ENCODE measurements at regions not wholly inside any gene's neighbourhood (a gene's known extent, or its start where the extent isn't known, plus 50 kb on each side); places are given as distances from the start of the nearest gene placed in this dataset.

DNA sequence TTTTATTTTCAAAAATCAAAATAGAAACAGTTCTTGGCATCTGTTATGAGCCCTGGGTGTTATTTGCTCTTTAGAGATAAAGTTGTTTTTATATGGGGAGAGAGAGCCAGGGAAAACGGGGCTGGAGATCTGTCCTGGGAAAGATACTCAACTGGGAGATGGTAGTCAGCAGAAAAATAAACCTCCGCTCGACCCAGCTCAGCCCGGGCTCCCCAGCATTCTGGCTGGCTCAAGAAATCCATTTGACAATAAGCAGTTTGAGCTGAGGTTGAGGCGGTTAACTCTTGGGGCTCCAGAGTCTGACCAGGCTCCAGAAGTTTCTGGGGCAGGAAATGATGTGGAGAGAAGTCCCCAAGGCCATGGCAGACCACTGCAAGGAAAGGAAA, 151.9 kb downstream of the IRX5 start:
- H3K36me3 ChIP-seq (ENCODE audit: control insufficient read depth, insufficient read depth, low read length): no peaks in the 10 kb centered on the region
- POLR2A ChIA-PET: no interaction called here
- DNase-seq (ENCODE audit: low read depth): no peak
- H3K27me3 ChIP-seq (ENCODE audit: control insufficient read depth, insufficient read depth, low read length): no peaks in the 10 kb centered on the region
- no peak overlapping the region for H3K4me3 ChIP-seq (ENCODE audit: low read depth, low read length)
- CTCF ChIA-PET: no interaction called here
- TF ChIP-seq, protein P1, sequence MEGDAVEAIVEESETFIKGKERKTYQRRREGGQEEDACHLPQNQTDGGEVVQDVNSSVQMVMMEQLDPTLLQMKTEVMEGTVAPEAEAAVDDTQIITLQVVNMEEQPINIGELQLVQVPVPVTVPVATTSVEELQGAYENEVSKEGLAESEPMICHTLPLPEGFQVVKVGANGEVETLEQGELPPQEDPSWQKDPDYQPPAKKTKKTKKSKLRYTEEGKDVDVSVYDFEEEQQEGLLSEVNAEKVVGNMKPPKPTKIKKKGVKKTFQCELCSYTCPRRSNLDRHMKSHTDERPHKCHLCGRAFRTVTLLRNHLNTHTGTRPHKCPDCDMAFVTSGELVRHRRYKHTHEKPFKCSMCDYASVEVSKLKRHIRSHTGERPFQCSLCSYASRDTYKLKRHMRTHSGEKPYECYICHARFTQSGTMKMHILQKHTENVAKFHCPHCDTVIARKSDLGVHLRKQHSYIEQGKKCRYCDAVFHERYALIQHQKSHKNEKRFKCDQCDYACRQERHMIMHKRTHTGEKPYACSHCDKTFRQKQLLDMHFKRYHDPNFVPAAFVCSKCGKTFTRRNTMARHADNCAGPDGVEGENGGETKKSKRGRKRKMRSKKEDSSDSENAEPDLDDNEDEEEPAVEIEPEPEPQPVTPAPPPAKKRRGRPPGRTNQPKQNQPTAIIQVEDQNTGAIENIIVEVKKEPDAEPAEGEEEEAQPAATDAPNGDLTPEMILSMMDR (IDR thresholded peaks at IDR 0.05; ENCODE audit: insufficient read depth, low read depth, low read length): no peak

DNA sequence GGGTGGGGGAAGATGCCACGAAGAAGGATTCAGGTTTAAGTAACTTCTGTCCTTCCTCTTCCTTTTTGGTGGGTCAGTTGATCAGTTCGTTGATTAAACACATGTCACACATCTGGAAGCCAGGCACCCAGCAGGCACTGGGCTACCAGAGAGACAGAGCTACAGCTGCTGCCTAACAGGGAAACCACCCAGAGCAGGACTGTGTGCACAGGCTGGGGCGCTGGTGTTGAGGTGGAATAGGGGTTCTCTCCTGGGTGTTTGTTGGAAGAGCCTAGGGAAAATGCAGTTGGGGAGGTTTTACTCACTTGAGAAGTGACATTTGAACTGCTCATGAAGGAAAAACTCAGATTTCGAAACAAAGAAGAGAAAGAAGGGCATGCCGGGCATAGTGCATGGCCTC, 152.4 kb downstream of the IRX5 start:
- H3K4me3 ChIP-seq (ENCODE audit: low read depth, low read length): no peak overlapping the region
- TF ChIP-seq, protein P1 (IDR thresholded peaks at IDR 0.05; ENCODE audit: insufficient read depth, low read depth, low read length): no peak
- H3K36me3 ChIP-seq (ENCODE audit: control insufficient read depth, insufficient read depth, low read length): no peaks in the 10 kb centered on the region
- DNase-seq (ENCODE audit: low read depth): no peak
- no peaks in the 10 kb centered on the region for H3K27me3 ChIP-seq (ENCODE audit: control insufficient read depth, insufficient read depth, low read length)
- ChIA-PET CTCF (no interaction called here), POLR2A (no interaction called here)

DNA sequence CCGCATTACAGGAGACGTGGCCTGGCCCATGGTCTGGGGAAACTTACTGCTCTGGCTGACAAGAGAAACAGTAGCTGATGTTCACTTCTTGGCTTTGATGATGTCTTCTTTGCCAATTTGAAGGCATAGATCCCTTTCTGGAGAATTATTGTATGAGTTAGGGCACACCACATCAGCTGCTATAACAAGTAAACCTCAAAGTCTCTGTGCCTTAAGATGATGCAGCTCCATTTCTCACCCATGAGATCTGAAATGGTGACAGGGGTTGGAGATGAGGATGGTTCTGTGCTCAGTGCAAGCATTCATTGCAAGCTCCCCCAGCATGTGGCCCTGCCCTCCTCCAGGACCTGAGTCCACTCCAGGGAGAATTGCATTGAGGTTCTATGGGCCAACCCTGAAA, 157.4 kb downstream of the IRX5 start:
- TF ChIP-seq, protein P1 (IDR thresholded peaks at IDR 0.05; ENCODE audit: insufficient read depth, low read depth, low read length): no peak

DNA sequence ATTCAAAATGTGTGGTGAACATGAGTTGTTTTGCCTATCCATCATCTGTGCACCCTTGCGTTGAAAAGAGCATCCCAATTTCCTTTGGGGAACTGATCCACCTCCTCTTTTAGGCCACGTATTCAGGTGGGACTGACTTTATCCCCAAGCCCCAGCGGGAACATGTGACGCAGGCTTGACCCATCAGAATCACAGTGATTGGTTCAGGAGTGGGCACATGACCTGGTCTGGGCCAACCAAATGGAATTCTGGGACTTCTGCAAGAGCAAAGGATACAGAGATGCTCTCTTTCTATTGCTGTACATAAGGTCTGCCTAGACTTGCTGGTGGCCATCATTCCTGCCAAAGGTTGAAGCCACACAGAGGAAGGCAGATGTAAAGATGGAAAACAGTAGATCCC, 158.9 kb downstream of the IRX5 start:
- H3K4me3 ChIP-seq (ENCODE audit: low read depth, low read length): no peak overlapping the region
- no peaks in the 10 kb centered on the region for H3K27me3 ChIP-seq (ENCODE audit: control insufficient read depth, insufficient read depth, low read length)
- ChIA-PET CTCF (interaction anchor here (0.7 kb wide), 1 partner anchor 767 kb away, joined by 3 read pairs; no protein-coding TSS in a partner anchor), POLR2A (no interaction called here)
- no peak for DNase-seq (ENCODE audit: low read depth)
- no peaks in the 10 kb centered on the region for H3K36me3 ChIP-seq (ENCODE audit: control insufficient read depth, insufficient read depth, low read length)
- TF ChIP-seq, protein P1 (IDR thresholded peaks at IDR 0.05; ENCODE audit: insufficient read depth, low read depth, low read length): no peak

More for the DNA sequence above, 157.4 kb downstream of the IRX5 start:
- no peak overlapping the region for H3K4me3 ChIP-seq (ENCODE audit: low read depth, low read length)
- no peaks in the 10 kb centered on the region for H3K36me3 ChIP-seq (ENCODE audit: control insufficient read depth, insufficient read depth, low read length)
- CTCF ChIA-PET: no interaction called here
- POLR2A ChIA-PET: no interaction called here
- H3K27me3 ChIP-seq (ENCODE audit: control insufficient read depth, insufficient read depth, low read length): no peaks in the 10 kb centered on the region
- DNase-seq (ENCODE audit: low read depth): no peak

DNA sequence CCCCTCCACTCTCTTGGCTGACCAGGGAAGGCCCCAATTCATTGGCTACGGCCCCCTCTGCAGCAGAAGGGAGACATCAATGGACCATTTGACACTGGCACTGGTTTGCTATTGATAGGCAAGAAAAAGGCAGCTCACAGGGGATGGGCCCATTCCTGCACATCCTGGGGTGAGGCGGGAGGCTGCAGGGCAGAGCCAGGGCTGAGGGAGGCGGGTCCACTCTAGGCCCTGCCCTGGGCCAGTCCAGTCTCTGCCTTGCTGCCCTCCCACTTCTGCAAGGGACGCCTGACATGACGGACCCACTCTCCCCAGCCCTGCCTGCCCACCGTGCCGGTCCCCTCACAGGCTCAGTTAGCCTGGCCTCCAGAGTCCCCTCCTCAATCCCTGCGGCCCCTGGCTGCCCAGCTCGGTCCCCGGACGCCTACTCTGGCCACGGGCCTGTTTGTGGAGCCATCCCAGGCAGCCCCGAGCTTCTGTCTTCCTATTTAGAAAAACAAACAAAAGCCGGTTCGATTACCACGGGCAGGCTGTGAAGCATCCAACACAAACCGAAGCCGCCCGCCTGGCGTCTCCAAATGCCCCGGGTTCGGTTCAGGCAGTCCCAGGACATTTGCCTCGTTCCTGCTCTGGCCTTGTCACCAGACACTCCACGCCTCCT, 160.7 kb downstream of the IRX5 start:
- TF ChIP-seq, protein P1 (IDR thresholded peaks at IDR 0.05; ENCODE audit: insufficient read depth, low read depth, low read length): no peak
- DNase-seq (ENCODE audit: low read depth): no peak
- H3K36me3 ChIP-seq (ENCODE audit: control insufficient read depth, insufficient read depth, low read length): no peaks in the 10 kb centered on the region
- ChIA-PET POLR2A (no interaction called here), CTCF (no interaction called here)
- no peaks in the 10 kb centered on the region for H3K27me3 ChIP-seq (ENCODE audit: control insufficient read depth, insufficient read depth, low read length)
- H3K4me3 ChIP-seq (ENCODE audit: low read depth, low read length): no peak overlapping the region

All from BJ (cell line).